CD4-positive, alpha-beta T cell treated with Interferon gamma for 1 hour (primary cell): ENCODE measurements at regions not wholly inside any gene's neighbourhood (a gene's known extent, or its start where the extent isn't known, plus 50 kb on each side); places are given as distances from the start of the nearest gene placed in this dataset.

ENCODE experiments used
- DNase-seq: peaks from one replicate; pipeline ENCODE4 v3.0.0-alpha.2; 2020

DNA sequence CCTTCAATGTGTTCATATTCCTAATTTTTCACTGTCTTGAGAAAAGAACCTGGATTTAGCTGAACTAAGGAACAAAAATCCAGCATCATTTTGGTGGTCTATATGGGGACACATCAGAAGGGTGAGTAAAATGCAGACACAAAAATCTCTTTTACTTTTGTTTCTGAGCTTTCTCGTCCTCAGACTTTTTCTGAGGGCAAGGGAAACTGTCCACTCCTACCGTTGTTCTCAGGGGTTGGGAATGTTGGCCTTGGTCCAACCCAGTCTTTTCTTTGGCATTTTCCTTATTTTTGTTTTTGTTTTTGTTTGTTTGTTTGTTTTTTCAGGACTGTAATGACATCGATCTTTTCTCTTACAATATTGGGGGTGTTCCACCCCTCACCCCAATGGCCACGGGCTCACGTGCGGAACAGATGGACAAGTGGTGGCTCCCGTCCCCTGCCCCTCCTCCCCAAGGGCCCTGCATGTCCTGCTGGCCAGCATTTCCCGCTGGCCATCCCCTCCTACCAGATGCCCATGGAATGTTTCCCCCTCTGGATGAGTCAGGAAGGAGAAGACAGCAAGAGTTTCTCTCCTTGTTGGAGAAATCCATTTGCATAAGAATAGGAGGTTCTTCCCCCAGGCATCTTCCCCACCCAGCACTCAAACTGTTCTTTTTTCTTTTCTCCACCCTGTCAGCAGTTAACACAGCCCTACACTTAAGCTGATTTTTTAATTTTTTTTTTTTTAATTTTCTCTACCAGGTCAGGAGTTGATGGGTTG is 305.4 kb upstream of the NDST4 start:
- no peak for DNase-seq

DNA sequence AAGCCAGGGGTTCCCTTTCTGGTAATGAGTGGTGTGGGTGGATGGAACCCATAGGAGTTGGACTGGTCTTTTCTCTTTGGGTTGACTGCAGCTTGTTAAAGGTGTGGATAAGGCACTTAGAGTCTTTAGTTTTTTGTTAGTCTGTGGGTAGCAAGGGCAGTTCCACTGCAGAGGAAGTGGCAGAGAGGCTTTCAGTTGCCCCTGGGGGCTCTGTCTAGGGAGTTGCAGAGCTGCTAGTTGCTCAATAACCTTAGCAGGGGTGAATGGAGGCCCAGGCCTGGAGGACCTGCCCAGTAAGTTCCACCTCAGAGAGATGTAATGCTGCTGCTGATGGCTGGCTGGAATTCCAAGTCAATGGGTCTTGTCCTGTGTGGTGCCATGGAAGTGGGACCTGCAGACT is 282.6 kb upstream of the NDST4 start:
- no peak for DNase-seq

DNA sequence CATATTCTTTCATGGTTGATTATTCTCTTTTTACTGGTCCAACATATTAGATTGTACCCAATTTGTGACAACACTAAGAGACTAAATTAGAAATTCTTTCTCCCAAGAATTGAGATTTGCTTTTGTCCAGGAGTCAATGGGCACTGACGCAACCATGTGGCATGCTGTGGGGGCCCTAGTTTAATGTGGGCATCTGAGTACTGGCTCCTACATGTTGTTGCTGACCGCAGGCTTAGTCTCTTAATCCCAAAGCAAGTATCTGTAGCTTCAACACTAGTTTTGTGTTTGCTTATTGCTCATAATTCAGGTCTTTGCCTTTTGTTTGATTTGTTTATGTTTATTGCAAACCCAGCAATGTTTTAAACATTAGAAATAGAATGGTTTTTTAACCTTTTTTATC is 263.4 kb upstream of the NDST4 start:
- no peak for DNase-seq

DNA sequence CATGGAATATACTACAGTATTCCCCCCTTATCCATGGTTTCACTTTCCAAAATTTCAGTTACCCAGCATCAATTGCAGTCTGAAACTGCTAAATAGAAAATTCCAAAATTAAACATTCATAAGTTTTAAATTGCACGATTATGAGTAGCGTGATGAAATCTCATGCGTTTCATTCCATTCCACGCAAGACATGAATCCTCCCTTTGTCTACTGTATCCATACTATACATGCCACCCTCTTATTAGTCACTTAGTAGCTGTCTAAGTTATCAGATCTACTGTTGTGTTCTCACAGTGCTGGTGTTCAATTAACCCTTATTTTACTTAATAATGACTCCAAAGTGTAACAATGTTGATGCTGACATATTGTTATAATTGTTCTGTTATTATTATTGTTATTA is 261.2 kb upstream of the NDST4 start:
- no peak for DNase-seq

DNA sequence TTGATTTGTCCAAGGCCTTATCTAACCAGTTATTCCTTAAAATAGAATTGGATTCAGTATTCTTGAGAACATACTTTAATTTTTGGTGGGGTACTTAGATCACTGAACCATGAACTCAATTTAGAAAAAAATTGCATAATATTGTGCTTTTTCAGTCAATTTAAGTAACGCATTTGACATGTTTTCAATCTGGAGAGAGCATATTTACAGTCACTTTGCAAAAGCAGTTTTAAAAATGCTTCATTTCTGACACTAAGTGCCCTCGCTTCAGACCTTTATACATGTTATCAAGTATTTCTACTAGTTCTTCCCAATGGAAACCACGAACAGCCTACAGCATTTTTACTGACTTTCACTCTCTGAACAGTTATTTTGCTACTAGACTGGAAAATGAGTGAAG is 257.1 kb upstream of the NDST4 start:
- DNase-seq = no peak

DNA sequence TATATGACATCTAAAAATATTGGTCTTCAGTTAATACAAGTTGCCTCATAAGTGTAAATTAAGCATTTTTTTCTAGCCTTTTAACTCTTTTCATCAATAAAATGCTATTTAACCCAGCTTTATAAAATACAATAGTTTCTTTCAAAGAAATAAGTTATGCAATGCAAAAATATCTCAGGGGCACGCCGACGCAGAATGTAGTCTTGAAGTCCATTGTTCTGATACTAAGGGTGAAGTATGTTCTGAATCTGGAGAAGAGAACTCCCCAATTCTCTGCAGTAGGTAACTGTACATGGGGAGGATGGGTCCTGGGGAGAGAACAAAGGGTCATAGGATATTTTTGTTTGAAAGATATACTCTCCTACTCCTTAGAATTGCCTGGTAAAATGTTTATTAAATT is 256.6 kb upstream of the NDST4 start:
- no peak for DNase-seq

DNA sequence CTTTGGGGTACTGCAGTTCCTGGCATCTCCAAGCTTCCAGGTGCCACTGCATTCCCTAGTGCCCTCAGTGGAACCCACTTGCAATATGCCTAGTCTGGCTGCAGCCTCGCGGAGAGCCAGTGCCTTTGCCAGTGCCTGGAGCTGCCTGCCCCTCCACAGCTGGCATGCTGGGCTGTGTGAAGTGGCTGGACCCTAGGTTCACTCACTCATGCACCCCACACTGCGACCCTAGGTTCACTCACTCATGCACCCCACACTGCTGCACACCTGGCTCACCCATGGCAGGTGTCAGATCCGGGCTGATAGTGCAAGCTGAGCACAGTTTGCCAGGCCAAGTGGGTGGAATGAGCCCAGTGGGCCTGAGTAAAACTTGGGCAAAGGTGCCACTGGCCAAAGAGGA is 253.0 kb upstream of the NDST4 start:
- DNase-seq = no peak

DNA sequence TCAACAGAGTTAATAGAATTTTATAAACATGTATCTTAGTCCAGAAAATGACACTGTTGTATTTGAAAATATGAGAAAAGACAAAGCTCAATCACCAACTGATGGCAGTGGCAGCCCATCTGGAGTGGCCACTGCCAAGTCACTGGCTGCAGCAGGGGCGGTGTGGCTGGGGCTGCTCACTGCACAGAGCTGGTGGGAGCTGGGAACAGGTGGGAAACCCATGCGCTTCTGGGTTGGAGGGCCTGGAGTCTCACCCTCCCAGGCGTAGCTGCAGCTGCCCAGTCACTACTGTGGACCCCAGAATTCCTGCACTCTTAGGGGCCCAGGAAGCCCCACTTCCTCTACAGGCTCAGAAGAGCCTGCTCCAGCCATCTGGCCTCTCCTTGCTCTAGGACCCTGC is 251.8 kb upstream of the NDST4 start:
- no peak for DNase-seq

DNA sequence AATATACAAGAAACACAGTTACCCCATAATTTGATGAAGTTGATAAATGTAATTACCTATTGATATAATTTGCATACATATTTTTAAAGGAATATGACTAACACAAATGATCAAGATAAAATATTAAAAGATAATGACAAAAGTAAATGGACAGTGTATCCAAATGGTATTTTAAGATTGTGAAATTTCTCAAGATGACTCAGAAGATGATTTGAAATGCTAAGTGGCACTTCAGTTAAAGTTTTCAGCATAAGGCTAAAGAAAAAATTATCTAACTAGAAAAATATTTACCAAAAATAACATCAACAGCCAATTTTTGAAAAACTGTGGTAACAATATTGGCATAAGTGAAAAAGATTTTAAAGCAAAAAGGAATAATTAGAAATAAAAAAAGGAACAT is 248.4 kb upstream of the NDST4 start:
- no peak for DNase-seq

DNA sequence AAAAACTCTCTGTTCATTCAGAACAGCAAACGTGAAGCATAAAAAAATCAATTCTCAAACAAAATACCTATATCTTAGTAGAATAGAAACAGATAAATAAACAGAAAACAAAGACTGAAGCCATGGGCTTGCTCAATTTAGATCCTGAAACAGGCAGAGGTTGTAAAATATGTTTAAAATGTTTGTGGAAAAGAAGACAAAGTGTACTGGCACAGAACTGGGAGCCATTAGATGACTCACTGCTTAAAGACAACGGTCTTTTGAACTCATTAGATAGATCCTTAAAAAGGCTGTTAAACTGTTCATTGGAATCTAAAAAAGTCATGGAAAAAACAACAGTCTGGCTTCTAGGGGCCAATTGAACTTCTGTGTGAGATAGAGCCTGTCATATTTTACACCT is 247.0 kb upstream of the NDST4 start:
- no peak for DNase-seq

DNA sequence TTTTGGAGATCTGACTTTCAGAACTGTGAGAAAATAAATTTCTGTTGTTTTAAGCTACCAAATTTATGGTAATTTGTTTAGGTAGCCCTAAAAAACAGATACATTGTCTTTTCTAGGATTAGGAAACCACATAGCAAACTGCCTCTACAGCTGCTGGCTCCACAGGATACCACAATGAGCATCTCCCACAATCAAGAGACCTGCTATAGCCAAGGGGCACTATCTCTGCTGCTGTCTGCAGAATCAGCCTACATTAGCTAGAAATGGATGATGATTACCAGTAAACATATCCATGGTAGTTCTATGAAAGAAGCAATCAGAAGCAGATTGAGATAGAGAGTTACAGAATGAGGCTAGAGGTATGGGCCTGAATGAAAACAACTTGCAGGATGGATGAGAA is 244.4 kb upstream of the NDST4 start:
- no peak for DNase-seq

DNA sequence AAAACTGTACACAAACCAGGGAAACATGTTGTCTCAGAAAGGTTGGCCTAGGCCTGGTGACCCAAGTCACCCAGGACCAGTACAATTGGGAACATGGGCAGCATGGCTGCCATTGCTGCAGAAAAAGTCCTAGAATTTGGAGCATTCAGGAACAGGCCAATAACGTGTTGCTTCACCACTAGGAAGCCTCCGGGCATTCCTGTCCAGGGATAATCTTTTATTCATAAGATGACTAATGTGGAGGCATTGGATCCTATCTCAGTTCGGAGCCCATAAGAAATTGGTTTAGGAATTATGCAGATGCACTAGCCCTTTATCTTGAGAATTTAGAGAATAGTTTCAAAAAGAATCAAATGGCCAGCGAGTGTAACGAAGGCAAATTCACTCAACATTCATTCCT is 242.8 kb upstream of the NDST4 start:
- no peak for DNase-seq

DNA sequence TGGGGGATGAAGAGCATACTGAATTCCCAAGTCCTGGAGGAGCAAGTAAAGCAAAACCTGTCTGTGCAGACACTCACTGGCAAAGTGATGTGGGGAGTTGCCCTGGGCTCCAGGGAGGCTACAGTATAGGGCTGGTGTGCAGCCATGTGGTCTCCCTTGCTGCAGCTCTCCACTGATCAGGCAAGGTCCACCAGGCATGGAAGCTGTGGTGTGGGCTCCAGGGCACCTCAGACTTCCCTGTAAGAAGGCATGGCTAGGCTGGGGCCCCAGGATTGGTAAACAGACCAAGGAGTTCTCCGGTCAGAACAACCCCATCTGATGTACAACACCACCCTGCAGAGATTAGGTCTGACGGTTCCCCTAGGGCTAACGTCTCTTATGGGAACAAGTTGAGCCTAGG is 241.9 kb upstream of the NDST4 start:
- DNase-seq = no peak

DNA sequence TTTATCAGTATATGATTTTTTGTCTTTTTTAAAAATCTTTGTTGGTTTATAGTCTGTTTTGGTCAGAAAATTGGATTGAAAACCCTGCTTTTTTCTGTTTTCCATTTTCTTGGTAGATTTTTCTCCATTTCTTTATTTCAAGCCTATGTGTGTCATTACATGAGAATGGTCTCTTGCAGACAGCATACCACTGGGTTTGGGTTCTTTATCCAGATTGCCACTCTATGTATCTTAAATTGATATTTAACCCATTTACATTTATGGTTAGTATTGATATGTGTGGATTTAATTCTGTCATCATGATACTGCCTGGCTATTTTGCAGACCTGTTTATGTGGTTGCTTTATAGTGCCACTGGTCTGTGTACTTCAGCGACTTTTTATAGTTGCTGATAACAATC is 239.9 kb upstream of the NDST4 start:
- DNase-seq = no peak

DNA sequence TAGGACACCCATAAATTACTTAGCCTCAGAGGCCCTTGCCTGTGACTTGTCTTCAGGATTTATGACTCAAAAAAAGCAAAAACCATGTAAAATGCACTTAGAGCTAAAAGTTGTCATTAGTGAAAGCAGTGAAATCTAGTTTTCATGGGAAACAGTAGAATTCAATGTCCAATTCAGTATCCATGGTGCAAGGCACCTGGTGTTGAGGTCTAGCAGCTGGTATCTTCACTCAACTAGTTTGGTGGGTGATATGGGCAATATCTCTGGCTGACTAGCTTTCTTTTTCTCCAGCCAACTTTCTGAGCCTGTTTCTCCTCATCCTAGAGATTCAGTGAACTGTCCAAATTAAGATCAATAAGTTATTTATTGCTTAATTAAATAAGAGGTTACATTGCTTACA is 229.8 kb upstream of the NDST4 start:
- DNase-seq = no peak

DNA sequence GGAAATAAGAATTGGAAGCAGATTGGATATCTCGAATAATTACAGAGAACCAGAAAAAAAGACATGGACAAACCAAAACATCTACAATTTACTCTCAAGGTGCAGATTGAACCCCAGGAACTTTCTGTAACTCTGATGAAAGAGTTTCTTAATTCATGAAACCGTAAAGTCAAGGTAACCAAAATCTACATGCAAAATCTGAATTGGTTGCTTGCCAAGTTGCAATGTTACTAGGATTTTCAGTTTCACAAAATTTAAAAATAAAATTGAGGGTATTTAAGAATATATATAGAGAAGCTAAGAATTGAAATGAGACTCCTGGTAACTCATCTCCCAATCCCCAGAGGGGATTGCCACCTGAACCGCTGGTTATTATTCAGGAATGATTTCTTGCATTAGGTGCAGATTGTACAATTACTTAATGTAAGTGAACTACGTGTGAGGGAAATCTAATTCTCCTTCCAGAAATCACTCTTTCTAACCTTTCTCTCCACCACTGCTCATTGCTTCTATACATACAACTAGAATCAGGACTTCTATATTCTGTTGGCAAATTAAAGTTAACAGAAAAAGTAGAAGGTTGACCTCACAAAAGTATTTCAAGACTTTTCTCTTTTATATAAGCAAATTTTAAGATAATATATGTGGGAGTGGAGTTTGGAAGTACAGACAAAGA is 221.5 kb upstream of the NDST4 start:
- no peak for DNase-seq

DNA sequence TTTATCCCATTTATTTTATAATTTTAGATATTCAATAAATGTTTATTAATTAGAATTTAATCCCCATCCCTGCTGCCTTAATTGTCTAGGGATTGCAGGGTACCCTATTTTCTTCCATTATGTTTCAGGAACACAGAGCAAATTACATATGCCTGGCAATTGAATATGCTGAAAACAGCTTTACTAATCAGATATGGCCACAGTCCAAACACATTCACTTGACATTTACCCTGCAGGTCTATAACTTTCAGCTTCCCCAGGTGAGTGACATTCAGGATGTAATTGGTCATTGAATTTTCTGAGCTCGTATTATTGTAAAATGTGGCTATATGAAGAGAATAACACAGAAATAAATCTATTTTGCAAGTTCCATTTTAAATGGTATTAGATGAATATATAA is 218.7 kb upstream of the NDST4 start:
- DNase-seq = no peak

DNA sequence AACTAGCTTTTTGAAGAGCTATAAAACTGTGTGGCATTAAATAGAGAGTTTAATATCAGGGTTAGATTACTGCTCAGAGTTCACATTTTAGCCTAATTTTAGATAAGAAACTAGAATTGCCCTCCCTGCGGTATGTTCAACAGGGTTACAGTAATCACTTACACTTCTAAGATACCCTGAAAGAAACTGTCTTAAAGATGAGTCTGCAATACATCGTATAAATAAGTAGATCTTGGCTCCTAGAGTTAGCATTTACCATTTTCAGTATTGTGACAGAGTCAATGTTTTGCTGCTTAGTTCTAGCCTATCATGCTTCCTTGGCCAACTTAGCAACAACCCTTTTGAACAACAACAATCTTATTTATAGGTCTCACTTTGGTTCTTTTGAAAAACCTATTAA is 217.8 kb upstream of the NDST4 start:
- DNase-seq = no peak

DNA sequence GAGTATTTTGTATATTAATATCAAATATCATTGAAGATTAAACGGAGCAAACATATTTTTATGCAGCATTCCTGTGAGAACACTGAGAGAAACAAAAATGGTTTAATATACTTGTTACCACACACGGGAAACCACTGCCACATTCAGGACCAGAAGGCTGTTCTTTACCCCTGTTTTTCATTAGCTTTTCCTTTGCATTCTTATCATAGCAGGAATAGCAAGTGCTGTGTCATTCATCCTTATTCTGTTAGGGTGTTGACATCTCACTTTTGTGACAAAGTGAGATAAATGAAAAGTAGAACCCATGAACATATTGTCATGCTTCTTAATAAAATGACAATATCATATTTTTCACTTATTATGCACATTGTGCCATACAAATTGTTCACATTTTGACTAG is 212.4 kb upstream of the NDST4 start:
- no peak for DNase-seq

DNA sequence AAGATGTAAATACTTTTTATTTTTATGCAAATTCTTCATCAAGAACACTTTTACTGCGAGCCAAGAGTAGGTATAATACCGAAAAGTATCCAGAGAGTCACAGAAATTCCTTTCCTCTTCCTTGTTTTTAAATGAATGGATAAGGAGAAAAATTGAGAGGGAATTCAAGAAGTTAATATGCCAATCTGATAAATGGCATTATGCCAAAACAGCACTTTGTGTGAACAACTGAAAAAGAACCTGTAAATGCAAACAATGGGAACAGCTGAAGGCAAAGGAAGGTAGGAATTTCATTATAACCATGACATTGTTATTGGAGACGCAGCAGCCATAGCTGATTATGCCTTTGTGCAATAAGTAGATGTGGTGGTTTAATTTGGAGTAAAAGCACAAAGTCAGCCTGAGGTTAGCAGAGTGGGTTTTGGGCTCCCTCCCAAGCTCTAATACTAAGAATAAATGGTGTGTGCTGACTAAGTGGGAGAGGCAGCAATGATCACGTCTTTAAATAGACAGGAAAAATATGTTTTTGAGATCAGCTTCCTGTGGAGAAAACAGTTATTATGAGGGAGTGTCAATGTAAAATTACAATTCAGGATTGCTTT is 209.8 kb upstream of the NDST4 start:
- DNase-seq = no peak

DNA sequence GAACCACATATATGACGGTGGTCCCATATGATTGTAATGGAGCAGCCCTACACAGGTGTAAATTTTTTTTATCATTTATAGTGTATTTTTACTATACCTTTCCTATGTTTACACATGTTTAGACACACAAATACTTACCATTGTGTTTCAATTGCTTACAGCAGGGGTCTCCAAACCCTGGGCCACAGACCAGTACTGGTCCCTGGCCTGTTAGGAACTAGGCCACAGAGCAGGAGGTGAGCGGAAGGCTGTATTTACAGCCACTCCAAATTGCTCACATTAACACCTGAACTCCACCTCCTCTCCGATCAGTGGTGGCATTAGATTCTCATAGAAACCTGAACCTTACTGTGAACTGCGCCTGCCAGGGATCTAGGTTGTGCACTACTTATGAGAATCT is 201.8 kb upstream of the NDST4 start:
- no peak for DNase-seq

DNA sequence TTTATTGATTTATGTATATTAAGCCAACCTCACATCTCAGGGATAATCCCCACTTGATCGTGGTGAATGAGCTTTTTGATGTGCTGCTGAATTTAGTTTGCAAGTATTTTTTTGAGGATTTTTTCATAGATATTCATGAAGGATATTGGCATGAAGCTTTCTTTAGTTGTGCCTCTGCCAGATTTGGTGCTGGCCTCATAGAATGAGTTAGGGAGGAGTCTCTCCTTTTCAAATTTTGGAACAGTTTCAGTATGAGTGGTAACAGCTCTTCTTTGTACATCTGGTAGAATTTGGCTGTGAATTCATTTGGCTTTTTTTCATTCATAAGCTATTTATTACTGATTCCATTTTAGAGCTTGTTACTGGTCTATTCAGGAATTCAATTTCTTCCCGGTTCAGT is 197.2 kb upstream of the NDST4 start:
- DNase-seq = no peak

DNA sequence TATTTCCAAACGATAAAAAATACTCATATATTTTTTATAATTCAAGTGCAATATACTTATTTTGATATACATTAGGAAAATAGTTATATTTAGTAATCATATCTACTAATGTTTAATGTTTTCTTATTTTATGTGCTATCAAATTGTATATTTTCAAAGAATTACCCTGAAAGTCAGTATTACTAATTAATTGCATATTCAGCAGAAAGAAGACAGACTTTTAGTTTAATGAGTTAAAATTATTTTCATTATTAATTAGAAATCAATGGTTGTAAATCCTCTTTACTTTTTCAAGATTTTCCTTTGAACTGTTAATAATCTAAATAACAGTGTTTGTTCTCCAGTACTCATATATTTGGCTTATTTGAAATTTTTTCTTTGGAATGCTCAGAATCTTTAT is 181.3 kb upstream of the NDST4 start:
- no peak for DNase-seq

DNA sequence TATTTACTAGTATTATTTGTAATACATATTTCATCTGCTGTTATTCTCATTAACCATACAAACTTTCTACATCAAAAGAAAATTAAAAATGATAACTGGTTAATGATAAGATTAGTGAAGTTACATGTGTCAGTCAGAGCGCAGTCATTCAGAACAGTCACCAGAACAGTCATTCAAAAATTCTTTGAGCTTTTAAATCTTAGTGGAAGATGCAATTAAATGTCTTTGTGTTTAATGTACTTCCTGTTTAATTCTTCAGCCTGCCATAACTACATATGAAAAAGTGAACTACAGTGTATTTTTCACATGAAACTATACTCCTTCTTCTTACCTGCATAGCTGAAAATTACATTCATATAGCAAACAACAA is 179.7 kb upstream of the NDST4 start:
- DNase-seq = no peak
